SU-DHL-6 (cell line): ENCODE measurements at regions not wholly inside any gene's neighbourhood (a gene's known extent, or its start where the extent isn't known, plus 50 kb on each side); places are given as distances from the start of the nearest gene placed in this dataset.

Experiments used
- CTCF ChIP-seq: fragments of 200-600 bp; sonication (generic); IDR thresholded peaks from one replicate; pipeline ENCODE4 v1.5.1; 2017; ENCODE audit warnings: antibody characterized with exemption, mild to moderate bottlenecking, low read length, moderate library complexity; ENCODE audit not compliant: insufficient read depth, poor library complexity, severe bottlenecking
- EZH2phosphoT487 ChIP-seq: fragments of 200-600 bp; sonication (generic), shearing (Covaris generic); conservative IDR thresholded peaks from 2 replicates; pipeline ENCODE4 v1.6.1; 2018; ENCODE audit warnings: mild to moderate bottlenecking, antibody characterized with exemption, low read length, moderate library complexity, mixed read lengths

GRCh38 chr6:23656255-23657194 lies 469.5 kb upstream of the NRSN1 start:
- TF ChIP-seq CTCF (no peak), EZH2phosphoT487 (no peak)
